ENCODE measurements at regions not wholly inside any gene's neighbourhood (a gene's known extent, or its start where the extent isn't known, plus 50 kb on each side); places are given as distances from the start of the nearest gene placed in this dataset.

DNA sequence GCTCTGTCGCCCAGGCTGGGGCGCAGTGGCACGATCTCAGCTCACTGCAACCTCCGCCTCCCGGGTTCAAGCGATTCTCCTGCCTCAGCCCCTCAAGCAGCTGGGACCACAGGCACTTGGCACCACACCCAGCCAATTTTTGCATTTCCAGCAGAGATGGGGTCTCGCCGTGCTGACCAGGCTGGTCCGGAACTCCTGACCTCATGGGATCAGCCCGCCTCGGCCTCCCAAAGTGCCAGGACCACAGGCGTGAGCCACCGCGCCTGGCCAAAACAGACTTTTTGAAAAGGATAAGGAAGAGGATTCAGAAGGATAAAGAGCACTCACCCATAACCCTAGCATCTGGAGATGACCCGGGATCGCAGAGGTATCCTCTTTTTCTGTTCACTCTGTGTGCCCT lies 224.5 kb upstream of the AGTR2 start:
- POLR2A ChIA-PET, result no interaction called here
- H3K36me3 Mint-ChIP-seq, result no peaks in the 10 kb centered on the region
- H3K27ac Mint-ChIP-seq, result no peak overlapping the region
- DNase-seq, result no peak
- H3K27me3 ChIP-seq (ENCODE audit: insufficient read depth, low read length, poor library complexity, severe bottlenecking), result no peaks in the 10 kb centered on the region
- H3K27ac ChIP-seq (ENCODE audit: low read depth, low read length), result no peak overlapping the region
- H3K27me3 Mint-ChIP-seq, result peaks cover 0 to 14% of the 10 kb centered on the region in 2 donors
- H3K9me3 Mint-ChIP-seq, result peaks cover 0 to 5% (median 4%) of the 10 kb centered on the region in 5 donors
- H3K4me3 ChIP-seq (ENCODE audit: low read length), result no peak overlapping the region
- H3K4me3 Mint-ChIP-seq, result no peak overlapping the region
- H3K4me1 Mint-ChIP-seq, result no peaks in the 10 kb centered on the region
- CTCF ChIA-PET, result no interaction called here
- H3K9me3 ChIP-seq (ENCODE audit: low read length), result no peaks in the 10 kb centered on the region
- no peaks in the 10 kb centered on the region for H3K4me1 ChIP-seq (ENCODE audit: insufficient read depth, low read length)
- H3K36me3 ChIP-seq (ENCODE audit: insufficient read depth, low read length), result no peaks in the 10 kb centered on the region

DNA sequence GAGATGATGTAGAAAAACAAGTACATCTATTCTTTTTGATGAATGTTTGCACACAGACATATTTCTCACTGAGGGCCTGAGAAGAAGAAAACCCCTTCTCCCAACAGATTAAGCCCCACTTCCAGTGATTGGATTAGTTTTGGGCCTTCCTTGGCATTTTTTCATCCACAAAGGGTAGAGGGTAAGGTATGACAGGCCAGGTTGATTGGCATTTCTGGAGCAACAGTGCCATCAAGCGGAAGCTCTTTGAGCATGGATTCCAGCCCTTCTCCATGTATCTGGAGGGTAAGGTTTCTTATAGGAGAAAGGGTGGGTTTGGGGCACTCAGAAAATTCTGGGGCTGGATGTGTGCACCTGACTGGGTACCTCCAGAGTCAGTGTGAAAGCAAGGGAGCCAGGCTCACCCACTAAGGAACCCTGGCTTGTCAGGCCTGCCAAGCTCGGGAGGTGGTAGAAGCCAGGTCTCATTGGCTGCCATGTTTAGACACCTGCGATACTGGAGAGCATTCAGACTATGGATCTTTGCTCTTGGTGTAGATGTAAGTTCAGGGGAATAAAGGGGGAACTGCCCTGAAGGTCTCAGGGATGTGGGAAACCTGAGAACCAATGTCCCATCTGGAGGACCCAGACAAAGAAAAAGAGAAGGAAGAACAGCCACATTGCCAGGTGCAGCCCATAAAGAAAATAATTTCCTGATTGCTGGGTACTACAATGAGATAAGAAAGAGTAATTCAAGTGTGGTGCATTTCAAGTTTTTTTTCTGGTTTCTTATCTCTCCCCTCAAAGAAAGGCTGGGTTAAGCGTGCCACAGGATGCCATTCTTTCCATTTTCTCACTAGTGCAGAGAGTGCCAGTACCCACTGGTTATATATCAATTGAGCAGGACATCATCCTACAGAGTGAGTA lies 222.3 kb upstream of the AGTR2 start:
- H3K9me3 ChIP-seq (ENCODE audit: low read length), result no peaks in the 10 kb centered on the region
- CTCF ChIA-PET, result no interaction called here
- Mint-ChIP-seq H3K9me3 (peaks cover 0 to 7% (median 4%) of the 10 kb centered on the region in 5 donors), H3K4me3 (no peak overlapping the region), H3K4me1 (no peaks in the 10 kb centered on the region), H3K36me3 (no peaks in the 10 kb centered on the region), H3K27ac (peak overlapping the region in 1 of 8 donors; percentile 38), H3K27me3 (peaks cover 0 to 13% of the 10 kb centered on the region in 2 donors)
- H3K27ac ChIP-seq (ENCODE audit: low read depth, low read length), result no peak overlapping the region
- no peak for DNase-seq
- no peaks in the 10 kb centered on the region for H3K36me3 ChIP-seq (ENCODE audit: insufficient read depth, low read length)
- H3K27me3 ChIP-seq (ENCODE audit: insufficient read depth, low read length, poor library complexity, severe bottlenecking), result no peaks in the 10 kb centered on the region
- no peak overlapping the region for H3K4me3 ChIP-seq (ENCODE audit: low read length)
- H3K4me1 ChIP-seq (ENCODE audit: insufficient read depth, low read length), result no peaks in the 10 kb centered on the region
- POLR2A ChIA-PET, result no interaction called here

DNA sequence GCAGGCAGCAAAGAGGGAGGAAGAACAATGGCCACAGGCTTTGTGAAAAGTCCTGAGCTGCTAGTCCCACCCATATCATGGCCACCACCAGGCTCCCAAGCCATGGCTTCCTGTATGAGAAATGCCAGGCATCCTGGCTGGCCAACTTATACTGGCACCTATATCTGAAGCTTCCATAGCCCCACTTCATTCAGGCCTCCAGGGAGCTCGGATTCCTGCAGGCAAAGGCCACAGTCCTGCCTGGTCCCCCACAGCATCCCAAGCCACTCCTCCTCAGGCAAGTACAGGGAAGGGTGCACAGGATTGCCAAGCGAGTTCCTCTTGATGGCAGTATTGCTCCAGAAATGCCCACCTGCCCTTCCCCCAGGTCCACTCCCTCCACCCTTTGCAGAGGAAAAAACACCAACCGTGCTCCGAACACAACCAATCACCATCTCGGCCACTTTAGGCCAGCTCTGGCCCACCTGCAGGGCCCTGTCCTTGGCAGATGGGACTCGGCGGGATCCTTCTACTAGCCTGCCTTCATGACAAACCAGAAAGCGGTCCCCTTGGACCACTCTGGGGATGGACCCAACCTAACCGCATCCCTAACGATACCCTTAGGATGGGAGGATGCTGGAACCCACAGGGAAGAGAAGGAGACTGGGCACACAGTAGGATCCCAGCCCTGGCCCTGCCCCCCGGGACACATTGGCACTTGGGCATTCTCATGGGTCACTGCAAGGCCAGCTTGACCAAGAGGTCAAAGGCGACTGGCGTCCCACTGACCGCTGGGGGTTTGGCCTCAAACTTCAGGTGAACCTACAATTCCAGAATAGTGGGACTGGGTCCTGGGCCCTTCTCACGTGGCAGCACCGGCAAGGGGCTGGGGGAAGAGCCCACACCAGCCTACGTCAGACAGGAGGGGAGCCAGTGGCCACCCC lies 220.4 kb upstream of the AGTR2 start:
- Mint-ChIP-seq H3K4me1 (no peaks in the 10 kb centered on the region), H3K9me3 (peaks cover 0 to 7% (median 4%) of the 10 kb centered on the region in 5 donors), H3K4me3 (no peak overlapping the region), H3K36me3 (no peaks in the 10 kb centered on the region), H3K27ac (no peak overlapping the region), H3K27me3 (peaks cover 0 to 12% of the 10 kb centered on the region in 2 donors)
- Histone ChIP-seq H3K27me3 (ENCODE audit: insufficient read depth, low read length, poor library complexity, severe bottlenecking) (no peaks in the 10 kb centered on the region), H3K27ac (ENCODE audit: low read depth, low read length) (no peak overlapping the region), H3K36me3 (ENCODE audit: insufficient read depth, low read length) (no peaks in the 10 kb centered on the region), H3K9me3 (ENCODE audit: low read length) (no peaks in the 10 kb centered on the region), H3K4me1 (ENCODE audit: insufficient read depth, low read length) (no peaks in the 10 kb centered on the region), H3K4me3 (ENCODE audit: low read length) (no peak overlapping the region)
- DNase-seq, result no peak
- POLR2A ChIA-PET, result no interaction called here
- CTCF ChIA-PET, result no interaction called here

DNA sequence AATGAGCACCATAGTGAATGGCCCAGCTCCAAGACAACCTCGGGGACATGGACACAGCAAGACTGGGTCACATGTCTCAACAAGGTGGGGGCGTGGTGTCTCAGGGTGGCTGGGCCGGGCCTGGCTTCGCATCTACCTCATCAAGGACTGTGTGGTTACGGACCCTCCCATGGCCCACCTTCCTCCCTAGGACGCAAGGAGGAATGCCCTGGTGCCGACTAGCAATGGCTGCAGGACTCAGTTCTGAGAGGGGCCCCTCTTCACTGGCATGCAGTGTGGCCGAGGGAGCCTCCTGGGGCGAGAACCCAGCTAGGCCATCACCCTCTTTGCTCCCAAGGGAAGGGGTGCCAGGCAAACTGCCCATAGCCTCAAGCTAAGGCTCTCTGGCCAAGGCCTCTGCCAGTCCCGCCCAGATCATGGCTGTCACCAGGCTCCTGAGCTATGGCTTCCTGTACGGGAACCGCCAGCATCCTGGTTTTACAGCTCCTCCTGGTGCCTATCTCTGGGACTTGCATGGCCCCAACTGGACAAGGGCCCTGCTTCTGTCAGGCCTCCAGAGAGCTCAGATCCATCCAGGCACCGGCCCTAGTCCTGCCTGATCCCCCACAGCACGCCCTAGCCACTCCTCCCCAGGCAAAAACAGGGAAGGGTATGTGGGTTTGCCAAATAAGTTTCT lies 218.0 kb upstream of the AGTR2 start:
- Histone ChIP-seq H3K27me3 (ENCODE audit: insufficient read depth, low read length, poor library complexity, severe bottlenecking) (no peaks in the 10 kb centered on the region), H3K9me3 (ENCODE audit: low read length) (no peaks in the 10 kb centered on the region), H3K4me3 (ENCODE audit: low read length) (no peak overlapping the region), H3K27ac (ENCODE audit: low read depth, low read length) (no peak overlapping the region), H3K36me3 (ENCODE audit: insufficient read depth, low read length) (no peaks in the 10 kb centered on the region), H3K4me1 (ENCODE audit: insufficient read depth, low read length) (no peaks in the 10 kb centered on the region)
- no peak for DNase-seq
- Mint-ChIP-seq H3K9me3 (peaks cover 0 to 7% (median 3%) of the 10 kb centered on the region in 5 donors), H3K36me3 (no peaks in the 10 kb centered on the region), H3K27ac (no peak overlapping the region), H3K27me3 (peaks cover 0 to 10% of the 10 kb centered on the region in 2 donors), H3K4me3 (no peak overlapping the region), H3K4me1 (no peaks in the 10 kb centered on the region)
- ChIA-PET POLR2A (no interaction called here), CTCF (no interaction called here)

DNA sequence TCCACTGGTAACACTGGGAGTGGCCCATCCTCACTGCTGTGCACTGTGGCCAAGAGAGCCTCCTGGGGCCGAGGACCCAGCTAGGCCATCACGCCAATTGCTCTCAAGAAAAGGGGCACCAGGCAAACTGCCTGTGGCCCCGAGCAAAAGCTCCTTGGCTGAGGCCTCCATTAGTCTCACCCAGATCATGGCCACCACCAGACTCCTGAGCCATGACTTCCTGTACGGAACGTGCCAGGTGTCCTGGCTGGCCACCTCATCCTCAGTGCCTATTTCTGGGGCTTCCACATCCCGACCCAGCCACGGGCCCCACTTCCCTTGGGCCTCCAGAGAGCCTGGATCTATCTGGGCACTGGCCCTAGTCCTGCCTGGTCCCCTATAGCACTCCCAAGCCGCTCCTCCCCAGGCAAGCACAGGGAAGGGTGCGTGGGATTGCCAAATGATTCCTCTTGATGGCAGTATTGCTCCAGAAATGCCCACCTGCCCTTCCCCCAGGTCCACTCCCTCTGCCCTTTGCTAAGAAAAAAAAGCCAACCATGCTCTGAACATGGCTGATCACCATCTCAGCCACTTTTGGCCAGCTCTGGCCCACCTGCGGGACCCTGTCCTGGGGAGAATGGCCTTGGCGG lies 212.6 kb upstream of the AGTR2 start:
- no peaks in the 10 kb centered on the region for H3K4me1 ChIP-seq (ENCODE audit: insufficient read depth, low read length)
- H3K9me3 Mint-ChIP-seq, result peaks cover 0 to 5% (median 0%) of the 10 kb centered on the region in 5 donors
- peaks cover 0 to 10% of the 10 kb centered on the region in 2 donors for H3K27me3 Mint-ChIP-seq
- ChIA-PET CTCF (no interaction called here), POLR2A (no interaction called here)
- no peaks in the 10 kb centered on the region for H3K36me3 Mint-ChIP-seq
- no peak overlapping the region for H3K27ac Mint-ChIP-seq
- no peak overlapping the region for H3K4me3 ChIP-seq (ENCODE audit: low read length)
- no peaks in the 10 kb centered on the region for H3K9me3 ChIP-seq (ENCODE audit: low read length)
- no peak overlapping the region for H3K4me3 Mint-ChIP-seq
- no peak for DNase-seq
- no peak overlapping the region for H3K27ac ChIP-seq (ENCODE audit: low read depth, low read length)
- peaks cover 0 to 2% (median 0%) of the 10 kb centered on the region in 3 donors for H3K4me1 Mint-ChIP-seq
- H3K36me3 ChIP-seq (ENCODE audit: insufficient read depth, low read length), result no peaks in the 10 kb centered on the region
- H3K27me3 ChIP-seq (ENCODE audit: insufficient read depth, low read length, poor library complexity, severe bottlenecking), result no peaks in the 10 kb centered on the region

DNA sequence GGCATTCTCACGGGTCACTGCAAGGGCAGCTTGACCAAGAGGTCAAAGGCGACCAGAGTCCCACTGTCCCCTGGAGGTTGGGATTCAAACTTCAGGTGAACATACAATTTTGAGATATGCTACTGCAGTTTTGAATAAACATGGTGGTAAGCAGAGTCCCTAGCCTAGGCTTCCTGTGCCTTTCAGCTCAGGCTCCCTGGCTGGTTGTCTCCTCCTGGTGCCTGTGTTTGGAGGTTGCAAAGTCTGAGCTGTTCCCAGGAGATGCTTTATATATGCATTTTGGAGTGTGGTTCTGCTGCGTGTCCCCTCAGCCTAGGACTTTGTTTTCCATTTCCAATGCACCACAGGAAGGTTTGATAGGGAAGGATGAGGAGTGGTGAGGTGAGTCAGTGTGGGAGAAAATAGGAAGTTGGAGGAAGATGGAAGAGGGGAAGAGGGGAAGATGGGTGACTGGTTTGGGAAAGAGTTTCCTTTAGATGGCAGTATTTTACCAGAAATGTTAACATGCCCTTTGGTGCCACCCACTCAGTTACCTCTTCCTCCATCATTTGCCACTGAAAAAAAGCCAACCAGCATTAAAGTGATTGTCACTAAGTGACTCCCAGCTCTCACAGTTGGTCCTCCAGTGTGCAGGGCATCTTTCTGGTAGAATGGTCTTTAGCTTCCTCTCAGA lies 211.7 kb upstream of the AGTR2 start:
- ChIA-PET POLR2A (no interaction called here), CTCF (no interaction called here)
- H3K4me1 Mint-ChIP-seq, result peaks cover 0 to 2% (median 0%) of the 10 kb centered on the region in 3 donors
- Histone ChIP-seq H3K27ac (ENCODE audit: low read depth, low read length) (no peak overlapping the region), H3K4me1 (ENCODE audit: insufficient read depth, low read length) (no peaks in the 10 kb centered on the region), H3K27me3 (ENCODE audit: insufficient read depth, low read length, poor library complexity, severe bottlenecking) (no peaks in the 10 kb centered on the region), H3K4me3 (ENCODE audit: low read length) (no peak overlapping the region), H3K9me3 (ENCODE audit: low read length) (no peaks in the 10 kb centered on the region), H3K36me3 (ENCODE audit: insufficient read depth, low read length) (no peaks in the 10 kb centered on the region)
- H3K27ac Mint-ChIP-seq, result no peak overlapping the region
- H3K36me3 Mint-ChIP-seq, result no peaks in the 10 kb centered on the region
- DNase-seq, result no peak
- peaks cover 0 to 9% of the 10 kb centered on the region in 2 donors for H3K27me3 Mint-ChIP-seq
- H3K4me3 Mint-ChIP-seq, result no peak overlapping the region
- peaks cover 0 to 5% (median 0%) of the 10 kb centered on the region in 5 donors for H3K9me3 Mint-ChIP-seq

DNA sequence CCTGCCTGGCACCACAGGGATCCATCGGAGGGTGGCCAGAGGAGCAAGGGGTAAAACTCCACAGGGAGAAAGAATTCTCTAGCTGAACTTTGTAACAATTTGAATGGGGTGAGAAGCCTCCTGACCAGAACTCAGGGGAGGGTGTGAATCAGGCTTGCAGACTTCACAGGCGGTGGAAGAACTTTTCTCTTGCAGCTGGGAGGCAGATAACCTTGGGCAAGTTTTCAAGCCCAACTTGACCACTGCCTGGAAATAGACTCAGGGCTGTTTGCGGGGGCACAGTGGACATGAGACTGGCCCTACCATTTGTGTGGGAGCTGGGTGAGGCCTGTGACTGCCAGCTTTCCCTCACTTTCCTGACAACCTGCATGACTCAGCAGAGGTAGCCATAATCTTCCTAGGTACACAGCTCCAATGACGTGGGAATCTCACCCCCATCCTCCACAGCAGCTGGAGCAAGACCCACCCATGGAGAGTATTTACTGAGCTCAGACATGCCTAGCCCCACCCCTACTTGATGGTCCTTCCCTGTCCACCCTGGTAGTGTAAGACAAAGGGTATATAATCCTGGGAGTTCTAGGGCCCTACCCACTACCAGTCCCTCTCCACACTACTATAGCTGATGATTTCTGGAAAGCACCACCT lies 210.0 kb upstream of the AGTR2 start:
- H3K4me3 Mint-ChIP-seq, result no peak overlapping the region

More for the DNA sequence above, 210.0 kb upstream of the AGTR2 start:
- H3K27me3 ChIP-seq (ENCODE audit: insufficient read depth, low read length, poor library complexity, severe bottlenecking), result no peaks in the 10 kb centered on the region
- Mint-ChIP-seq H3K36me3 (no peaks in the 10 kb centered on the region), H3K9me3 (peaks cover 0 to 5% (median 0%) of the 10 kb centered on the region in 5 donors), H3K27me3 (peaks cover 0 to 9% of the 10 kb centered on the region in 2 donors), H3K27ac (no peak overlapping the region), H3K4me1 (peaks cover 0 to 2% (median 0%) of the 10 kb centered on the region in 3 donors)
- H3K36me3 ChIP-seq (ENCODE audit: insufficient read depth, low read length), result no peaks in the 10 kb centered on the region
- no peak overlapping the region for H3K4me3 ChIP-seq (ENCODE audit: low read length)
- POLR2A ChIA-PET, result no interaction called here
- CTCF ChIA-PET, result no interaction called here
- no peaks in the 10 kb centered on the region for H3K4me1 ChIP-seq (ENCODE audit: insufficient read depth, low read length)
- no peaks in the 10 kb centered on the region for H3K9me3 ChIP-seq (ENCODE audit: low read length)
- DNase-seq, result no peak
- no peak overlapping the region for H3K27ac ChIP-seq (ENCODE audit: low read depth, low read length)
